ENCODE measurements at regions not wholly inside any gene's neighbourhood (a gene's known extent, or its start where the extent isn't known, plus 50 kb on each side); places are given as distances from the start of the nearest gene placed in this dataset.

DNA sequence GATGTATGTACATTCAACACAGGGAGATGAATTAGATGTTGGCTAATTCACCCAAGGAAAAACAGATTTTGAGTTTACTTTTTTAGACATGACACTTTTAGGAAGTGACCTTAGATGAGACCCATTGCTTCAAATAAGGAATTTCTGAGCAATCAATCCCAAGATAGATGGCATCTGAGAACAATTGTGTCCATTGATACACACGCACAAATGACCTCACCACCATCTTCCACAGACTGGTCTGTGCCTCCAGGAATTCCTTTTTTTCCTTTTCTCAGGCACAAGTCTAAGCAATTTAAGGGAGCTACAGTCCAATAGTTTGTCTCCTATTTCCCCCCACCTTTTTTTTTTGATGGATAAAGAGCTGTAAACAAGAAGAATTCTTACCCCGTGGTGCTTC, 265.3 kb downstream of the TBL1XR1 start:
- DNase-seq, result no peak

DNA sequence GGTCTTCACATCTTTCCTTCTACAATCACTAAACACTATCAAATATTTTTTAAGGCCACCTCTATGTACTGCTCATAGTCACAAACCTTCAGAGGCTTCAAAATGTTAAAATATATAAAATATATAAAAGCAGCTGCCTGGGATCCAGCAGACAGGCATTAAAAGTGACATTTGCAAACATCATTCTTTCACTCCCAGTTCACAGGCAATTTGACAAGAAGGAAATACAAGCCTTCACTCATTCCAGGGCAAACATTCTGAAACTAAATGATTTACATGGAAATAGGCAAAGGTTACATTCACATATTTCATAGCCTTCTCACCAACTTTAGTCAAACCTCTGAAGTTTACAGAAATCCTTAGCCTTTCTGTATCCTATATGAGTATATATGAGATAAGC, 266.3 kb downstream of the TBL1XR1 start:
- DNase-seq, result no peak

DNA sequence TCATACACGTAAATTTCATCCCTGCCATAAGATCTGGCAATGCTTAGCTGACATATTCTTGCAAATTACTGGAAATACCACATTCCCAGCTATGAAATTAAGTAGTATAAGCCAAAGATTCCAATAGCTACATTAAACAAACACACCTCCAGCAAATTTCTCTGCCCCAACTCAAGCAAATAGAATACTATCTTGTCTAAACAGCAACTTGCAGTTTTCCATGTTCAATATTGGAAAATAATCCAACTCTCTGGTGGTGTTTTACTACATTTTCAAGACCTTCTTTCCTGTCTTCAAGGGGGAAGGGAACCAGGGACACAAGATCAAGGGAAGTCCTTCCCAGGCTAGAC, 268.7 kb downstream of the TBL1XR1 start:
- DNase-seq, result no peak

DNA sequence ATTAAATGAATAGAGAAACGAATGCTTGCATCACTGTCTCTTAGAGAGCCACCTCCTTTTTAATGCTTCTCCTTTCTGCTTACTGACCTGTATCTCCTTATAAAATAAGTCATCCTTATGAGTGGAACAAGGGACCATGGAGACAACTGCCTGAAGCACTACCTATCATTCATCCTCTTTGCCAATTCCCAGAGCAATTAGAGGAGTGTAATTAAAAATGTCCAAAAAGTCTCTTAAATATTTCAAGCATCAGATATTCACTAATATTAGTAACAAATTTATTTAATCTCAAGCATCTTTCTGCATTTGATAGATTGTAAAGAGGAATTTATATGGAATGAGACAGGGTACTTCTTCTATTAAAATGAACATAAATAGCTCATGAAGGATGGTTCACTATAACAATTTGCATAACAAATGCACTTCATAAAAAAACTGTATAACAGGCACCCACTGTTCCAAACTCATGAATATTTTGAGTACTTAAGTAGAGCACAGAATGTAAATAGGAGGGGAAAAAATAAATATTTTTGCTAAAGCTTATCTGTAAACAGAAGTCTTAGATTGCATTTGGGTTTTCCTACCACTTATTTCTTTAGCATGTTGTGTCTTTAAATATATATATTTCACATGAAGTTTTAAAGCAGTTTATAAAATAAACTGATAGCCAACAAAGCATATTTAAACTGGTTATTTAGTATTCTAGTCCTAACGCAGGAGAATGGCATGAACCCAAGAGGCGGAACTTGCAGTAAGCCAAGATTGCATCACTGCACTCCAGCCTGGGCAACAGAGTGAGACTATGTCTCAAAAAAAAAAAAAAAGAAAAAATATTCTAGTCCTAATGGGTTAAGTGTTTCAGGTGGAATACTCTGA, 269.3 kb downstream of the TBL1XR1 start:
- no peak for DNase-seq

- no peak for DNase-seq
Measured at GRCh38 chr3:176927280-176927679, 270.0 kb downstream of the TBL1XR1 start.

GRCh38 chr3:176926688-176927087, 270.6 kb downstream of the TBL1XR1 start:
- DNase-seq, result no peak

DNA sequence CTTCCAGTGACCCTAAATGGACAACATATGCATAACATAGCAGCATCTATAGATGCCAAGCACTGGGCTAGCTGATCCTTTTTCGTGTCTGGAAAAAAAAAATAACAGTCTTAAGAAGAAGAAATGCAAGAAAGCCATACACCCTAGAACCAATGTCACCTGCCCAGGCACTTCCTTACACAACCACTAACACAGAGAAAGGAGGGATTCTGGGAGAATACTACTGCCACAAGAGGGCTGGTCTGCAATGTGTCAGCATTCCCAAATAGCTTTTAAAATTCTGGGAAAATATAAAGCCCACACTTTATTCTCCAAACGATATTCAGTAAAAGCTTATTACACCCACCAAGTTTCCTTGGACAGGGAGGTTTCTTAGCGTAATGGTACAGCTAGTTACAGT, 271.2 kb downstream of the TBL1XR1 start:
- DNase-seq, result no peak

- no peak for DNase-seq
Measured at GRCh38 chr3:176920766-176921160, 276.5 kb downstream of the TBL1XR1 start.

- no peak for DNase-seq
Measured at GRCh38 chr3:176919836-176920765, 277.2 kb downstream of the TBL1XR1 start.

DNA sequence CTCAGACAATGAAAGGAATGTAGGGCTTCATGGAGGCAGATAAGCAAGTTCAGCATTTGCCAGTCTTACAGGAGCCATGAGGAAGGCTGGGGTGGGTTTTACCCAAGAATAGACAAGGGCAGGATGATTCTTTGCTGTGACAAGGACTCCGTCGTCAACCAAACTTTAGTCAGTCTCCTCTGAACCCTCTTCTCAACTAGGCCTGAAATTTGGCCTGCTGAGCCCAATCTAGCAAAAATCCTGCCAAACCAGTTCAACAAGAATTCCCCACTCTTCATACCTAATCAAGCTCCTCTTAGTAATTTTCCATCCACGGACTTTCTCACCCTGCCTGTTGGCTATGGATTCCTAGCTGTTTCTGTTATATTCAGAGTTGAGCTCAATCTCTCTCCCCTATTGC, 280.5 kb downstream of the TBL1XR1 start:
- no peak for DNase-seq

DNA sequence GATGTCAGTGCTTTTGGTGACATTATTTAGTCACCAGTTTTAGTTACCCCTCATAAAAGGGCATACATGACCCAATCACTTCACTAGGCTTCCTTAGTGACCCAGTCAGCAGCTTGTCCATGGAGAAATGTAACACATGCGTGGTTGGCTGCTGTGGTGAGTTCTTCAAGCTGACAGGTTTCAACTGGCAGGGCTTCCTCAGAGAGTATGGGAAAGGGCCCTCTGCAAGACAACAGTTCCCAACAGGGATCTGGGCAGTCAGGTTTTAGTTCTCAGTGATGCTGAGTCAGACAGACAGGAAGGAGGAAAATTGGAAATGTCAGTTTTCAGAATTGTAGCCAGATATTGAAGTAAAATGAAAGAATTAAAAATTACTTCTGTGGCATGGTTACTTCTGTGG, 282.5 kb downstream of the TBL1XR1 start:
- DNase-seq, result no peak

DNA sequence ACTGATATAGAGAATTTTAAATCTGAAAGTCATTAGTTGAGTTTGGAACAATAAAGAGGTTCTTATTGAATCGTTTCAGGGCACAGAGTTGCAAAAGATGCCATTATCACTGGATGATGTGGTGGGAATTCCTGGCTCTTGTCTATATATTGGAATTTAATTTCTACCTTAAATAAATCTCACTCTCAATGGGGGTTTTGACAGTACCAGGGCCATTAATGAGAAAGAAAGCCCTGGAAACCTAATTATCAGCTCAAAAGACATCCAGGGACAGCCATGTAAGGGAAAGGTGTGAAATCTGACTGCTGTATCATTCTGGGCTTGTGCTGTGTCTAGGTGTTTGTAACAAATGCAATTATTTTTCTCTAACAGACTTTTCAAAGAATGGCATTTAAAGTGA, 285.7 kb downstream of the TBL1XR1 start:
- no peak for DNase-seq

DNA sequence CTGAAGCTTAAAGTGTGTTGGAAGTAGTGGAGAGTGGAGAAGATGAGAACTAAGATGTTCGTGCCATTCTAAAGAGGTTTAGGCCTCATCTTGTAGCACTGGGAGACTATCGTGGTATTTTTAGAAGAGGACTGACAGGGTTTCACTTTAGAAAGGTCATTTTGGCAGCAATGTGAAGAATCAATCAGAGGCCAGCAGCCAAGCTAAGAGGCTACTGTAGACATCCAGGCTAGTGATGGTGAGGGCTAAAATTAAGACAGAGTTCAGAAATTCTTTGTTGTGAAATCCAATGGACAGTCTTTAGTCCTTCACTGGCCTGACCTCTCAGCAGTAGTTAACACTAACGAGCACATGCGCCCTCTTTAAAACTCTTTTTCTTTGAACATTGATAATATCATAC, 288.2 kb downstream of the TBL1XR1 start:
- DNase-seq, result no peak

DNA sequence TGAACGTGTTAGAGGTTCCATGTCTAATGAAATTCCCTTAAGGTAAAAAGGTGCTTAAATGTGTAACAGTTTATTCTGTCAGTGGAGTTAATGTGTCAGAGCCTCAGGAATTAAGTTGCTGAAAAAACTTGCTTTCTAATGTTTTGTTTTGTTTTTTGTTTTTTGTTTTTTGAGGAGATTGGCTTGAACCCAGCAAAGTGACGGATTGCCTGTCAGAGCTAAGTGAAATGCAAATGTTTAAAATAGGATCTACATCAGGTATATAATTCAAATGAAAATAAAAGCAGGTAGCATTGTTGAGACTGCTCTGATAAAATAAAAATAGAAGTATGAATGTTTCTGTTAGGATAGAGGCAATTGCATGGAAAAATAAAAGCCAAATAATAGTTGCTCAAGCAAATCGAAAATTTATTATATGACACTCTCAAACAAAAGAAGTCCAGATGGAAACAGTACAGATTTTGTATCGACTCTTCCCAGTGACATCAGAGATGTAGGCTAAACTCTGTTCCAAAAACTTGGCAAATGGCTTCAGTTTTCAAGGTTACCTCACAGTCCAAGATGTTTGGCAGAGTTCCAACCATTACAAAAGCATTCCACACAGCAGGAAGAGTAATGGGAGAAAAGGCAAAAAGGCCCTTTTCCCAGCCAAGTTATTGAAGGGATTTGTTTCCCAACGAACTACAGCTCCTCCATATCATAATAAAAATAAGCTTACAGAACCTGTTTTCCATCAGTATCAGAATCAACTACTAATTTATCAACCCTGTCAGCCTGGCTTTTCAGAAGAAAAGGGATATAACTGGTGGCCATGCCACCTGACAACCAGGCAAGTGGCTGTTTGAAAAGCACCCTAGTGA, 291.0 kb downstream of the TBL1XR1 start:
- no peak for DNase-seq

DNA sequence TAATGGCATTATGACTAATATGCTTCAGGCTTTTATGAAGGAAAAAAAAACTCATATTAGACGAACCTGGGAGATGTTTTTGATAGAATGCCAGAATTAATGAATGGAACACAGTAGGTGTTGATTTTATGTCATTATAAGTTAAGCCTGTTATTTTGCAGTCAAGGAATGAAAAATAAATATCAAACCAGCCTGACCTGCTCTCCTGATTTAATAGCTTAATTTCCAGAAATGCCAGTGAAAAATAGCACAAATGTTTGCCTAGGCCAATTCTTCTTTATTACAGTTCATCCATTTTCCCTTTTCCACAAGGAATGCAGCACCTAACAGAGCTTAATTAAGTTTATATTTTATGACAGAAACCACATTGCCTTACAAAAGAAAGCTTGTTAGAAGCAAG, 292.0 kb downstream of the TBL1XR1 start:
- no peak for DNase-seq

DNA sequence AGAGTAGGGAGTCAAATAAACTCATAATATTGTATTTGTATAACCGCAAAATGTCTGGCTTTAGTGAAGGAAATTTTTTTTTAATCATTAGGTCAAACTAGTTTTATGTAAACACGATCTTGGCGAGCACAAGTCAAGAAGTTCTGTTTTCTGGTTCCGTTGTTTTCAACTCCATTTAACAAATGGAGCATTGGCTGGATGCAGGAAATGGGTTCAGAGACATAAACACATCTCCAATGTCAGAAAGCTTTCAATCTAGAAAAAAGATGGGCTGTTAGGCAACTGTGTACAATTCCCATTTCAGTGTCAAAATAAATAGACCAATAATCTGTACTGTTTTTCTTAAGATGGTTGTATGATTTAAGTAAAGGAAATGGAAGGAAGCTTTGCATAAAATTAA, 292.8 kb downstream of the TBL1XR1 start:
- no peak for DNase-seq

DNA sequence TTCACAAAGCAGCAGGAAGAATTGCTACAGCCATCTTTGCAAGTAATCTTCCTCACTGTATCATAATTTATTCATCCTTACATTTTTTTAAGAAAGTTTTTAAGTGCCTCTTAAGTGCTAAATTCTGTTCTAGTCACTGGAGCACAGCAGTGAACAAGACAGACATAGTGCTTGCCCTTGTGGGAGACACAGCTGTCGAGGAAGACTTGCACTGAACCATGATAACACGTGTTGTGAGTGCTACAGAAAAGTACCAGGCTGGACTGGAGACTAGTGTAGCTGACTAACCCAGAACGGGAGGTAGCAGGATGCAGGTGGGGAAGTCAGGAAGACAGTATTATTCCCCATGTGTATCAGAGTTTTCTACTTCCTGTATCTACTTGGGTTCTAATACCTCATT, 300.6 kb downstream of the TBL1XR1 start:
- no peak for DNase-seq

DNA sequence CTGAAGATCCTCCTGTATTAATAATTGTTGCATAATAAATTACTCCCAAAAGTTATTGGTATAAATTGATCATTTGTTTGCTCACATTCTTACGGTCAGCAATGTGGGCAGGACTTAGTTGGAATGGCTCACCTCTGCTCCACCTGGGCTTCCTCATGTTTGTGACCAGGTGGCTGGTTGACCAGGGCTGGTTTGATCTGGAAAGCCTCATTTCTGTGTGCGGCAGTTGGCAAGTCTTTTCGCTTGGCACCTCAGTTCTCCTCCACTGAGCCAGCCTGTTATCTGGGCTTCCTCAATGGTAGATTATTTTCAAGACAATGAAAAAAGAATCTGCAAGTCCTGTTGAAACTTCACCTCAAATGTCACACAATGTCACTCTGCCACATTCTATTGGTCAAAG, 301.1 kb downstream of the TBL1XR1 start:
- DNase-seq, result no peak

GRCh38 chr3:176879710-176880109, 317.6 kb downstream of the TBL1XR1 start:
- DNase-seq, result no peak

- no peak for DNase-seq
Measured at GRCh38 chr3:176873261-176873660, 324.0 kb downstream of the TBL1XR1 start.

DNA sequence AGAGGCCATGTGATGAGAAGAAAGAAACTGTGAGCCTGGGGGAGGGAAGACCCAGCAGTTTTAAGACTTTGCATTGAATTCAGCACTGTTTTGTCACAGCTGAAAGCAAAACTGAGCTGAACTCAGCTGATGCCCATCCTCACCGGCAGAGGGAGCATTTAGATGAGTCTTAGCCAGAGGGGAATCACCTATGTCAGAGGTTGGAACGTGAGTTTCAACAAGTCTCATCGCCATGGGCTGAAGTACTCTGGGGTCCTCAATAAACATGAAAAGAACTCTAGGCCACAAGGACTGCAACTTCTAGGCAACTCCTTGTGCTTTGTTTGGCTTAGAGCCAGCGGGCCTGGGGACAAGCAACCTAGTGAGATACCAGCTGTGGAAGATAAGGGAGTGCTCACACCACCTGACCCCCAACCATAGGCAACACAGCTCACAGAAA, 324.5 kb downstream of the TBL1XR1 start:
- DNase-seq, result peak; percentile 62

- no peak for DNase-seq
Measured at GRCh38 chr3:176870451-176870850, 326.8 kb downstream of the TBL1XR1 start.
